GM13977 (cell line): ENCODE measurements at regions not wholly inside any gene's neighbourhood (a gene's known extent, or its start where the extent isn't known, plus 50 kb on each side); places are given as distances from the start of the nearest gene placed in this dataset.

ENCODE experiments used
- DNase-seq: peaks from one replicate; pipeline ENCODE4 v3.0.0; 2012; ENCODE audit warnings: low spot score
- in situ Hi-C: fragments of 300-500 bp; cut with MboI; formaldehyde crosslinking; loops from one replicate; pipeline ENCODE4 v1.12.0; 2022; ENCODE audit warnings: low sequenced_read_pairs, low pct_unique_long_range_greater_than_20kb, mixed read lengths, inconsistent platforms; ENCODE audit not compliant: unreplicated experiment
- TF ChIP-seq, protein P1 (sequence below): IDR thresholded peaks from 2 replicates; pipeline ENCODE4 v1.5.1; 2012; ENCODE audit warnings: mild to moderate bottlenecking, control low read depth; ENCODE audit not compliant: insufficient read depth; ENCODE audit errors: extremely low read depth, missing control alignments

DNA sequence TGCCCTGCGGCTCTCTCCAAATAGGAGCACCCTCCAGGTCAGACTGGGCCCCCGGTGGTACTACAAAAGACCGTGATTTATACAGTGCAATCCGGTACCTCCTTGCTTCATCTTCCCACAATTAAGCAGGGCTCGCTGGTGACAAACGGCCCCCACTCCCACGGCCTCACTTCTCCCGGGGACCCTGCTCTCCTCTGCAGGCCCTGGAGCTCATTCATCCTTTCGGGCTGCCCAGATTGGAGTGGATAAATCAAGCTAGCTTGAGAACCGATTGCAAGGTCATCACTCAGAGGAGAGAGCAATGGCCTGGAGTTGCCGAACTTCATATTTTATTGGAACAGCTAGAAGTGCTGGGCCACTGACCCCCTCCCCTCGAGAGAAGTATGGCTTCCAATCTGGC lies 193.5 kb upstream of the IRX6 start:
- TF ChIP-seq, protein P1, sequence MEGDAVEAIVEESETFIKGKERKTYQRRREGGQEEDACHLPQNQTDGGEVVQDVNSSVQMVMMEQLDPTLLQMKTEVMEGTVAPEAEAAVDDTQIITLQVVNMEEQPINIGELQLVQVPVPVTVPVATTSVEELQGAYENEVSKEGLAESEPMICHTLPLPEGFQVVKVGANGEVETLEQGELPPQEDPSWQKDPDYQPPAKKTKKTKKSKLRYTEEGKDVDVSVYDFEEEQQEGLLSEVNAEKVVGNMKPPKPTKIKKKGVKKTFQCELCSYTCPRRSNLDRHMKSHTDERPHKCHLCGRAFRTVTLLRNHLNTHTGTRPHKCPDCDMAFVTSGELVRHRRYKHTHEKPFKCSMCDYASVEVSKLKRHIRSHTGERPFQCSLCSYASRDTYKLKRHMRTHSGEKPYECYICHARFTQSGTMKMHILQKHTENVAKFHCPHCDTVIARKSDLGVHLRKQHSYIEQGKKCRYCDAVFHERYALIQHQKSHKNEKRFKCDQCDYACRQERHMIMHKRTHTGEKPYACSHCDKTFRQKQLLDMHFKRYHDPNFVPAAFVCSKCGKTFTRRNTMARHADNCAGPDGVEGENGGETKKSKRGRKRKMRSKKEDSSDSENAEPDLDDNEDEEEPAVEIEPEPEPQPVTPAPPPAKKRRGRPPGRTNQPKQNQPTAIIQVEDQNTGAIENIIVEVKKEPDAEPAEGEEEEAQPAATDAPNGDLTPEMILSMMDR: no peak
- in situ Hi-C loops: no loop called here
- no peak for DNase-seq

DNA sequence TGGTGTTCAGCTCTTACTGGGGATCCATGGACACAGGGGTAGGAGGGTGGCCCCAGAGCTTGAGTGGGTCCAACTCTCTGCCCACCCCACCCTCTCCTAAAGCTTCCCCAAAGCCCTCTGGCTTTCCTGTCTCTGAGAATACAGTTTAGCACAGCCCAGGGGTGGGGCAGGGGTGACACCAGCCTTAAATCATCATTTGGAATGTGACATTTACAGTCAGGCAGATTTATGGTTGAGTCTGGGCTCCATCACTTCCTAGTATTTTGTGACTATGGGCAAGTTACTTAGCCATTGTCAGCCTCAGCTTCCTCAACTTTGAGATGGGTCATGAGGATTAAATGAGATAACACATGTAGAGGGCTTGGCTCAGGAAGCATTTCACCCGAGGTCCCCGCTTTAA lies 193.1 kb upstream of the IRX6 start:
- TF ChIP-seq, protein P1: no peak
- in situ Hi-C loops: no loop called here
- no peak for DNase-seq

DNA sequence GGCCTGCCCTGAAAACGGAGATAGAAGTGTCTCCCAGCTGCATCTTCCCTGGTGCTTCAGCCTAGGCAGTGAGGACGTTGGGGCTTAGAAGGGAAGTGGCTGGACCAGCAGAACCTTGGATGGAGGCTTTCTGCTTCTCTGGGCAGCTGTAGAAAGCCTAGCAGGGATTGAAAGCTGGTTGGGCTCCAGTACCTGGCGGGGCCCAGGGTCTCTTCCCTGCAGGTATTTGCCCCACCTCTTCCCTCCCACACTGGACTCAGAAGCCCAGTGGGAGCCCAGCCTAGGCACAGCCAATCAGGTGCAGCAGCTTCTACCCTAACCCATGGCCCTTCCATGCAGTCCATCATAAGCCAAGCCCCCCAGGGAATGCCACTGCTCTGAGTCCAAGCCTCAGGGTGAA lies 190.3 kb upstream of the IRX6 start:
- no peak for DNase-seq
- in situ Hi-C loops: no loop called here
- TF ChIP-seq, protein P1: no peak

DNA sequence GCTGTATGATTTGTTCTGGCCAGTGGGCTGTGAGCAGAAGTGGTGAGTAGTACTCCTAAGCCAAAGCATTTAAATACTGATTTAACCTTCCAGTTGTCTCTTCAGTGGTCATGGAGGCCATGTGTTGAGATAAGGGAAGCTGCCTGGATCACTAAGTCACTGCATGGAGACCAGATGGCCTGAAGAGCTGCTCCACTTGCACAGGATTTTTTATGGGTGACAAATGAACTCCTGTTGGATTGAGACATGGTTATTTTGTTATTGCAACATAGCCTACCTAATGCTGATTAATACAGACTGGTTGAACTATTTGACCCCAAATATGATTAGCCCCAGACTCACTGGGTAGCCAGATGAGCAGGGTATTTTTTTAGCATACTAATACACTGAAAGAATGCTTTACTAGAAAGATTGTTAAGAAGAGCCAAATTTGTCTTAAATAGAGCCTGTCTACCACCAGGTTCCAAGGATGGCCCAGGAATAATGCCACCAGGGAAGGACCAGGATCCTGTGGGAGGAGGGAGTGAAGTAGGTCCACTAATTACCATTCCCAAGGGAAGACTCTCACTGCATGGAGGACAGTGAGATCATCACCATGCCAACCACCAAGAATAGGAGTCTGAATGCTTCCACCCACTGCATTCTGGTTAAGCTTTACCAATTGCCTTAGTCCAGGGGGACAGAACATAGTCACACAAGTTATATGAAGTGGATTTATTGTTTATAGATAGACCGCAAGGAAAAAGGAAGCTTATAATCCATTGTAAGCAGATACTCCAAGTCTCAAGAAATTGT lies 187.4 kb upstream of the IRX6 start:
- TF ChIP-seq, protein P1: no peak
- no peak for DNase-seq
- in situ Hi-C loops: no loop called here

DNA sequence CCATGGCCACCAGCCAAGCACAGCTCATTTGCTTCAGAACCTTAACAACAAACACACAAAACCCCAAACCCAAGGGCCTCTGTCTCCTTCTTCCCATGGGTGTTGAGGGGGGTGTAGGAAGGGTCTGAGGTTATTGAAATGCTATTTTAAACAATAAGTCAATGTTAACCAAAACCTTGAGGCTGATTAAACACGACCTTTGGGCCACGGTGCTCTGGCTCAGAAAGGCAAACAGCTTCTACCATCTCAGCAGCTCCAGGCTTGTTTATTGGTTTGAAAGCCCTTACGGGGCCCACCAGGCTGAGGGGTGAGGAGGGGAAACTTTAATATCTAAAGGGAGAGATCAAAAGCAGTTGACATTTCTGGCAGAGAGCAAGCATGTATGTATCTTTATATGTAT lies 185.7 kb upstream of the IRX6 start:
- DNase-seq: no peak
- in situ Hi-C loops: no loop called here
- TF ChIP-seq, protein P1: no peak

DNA sequence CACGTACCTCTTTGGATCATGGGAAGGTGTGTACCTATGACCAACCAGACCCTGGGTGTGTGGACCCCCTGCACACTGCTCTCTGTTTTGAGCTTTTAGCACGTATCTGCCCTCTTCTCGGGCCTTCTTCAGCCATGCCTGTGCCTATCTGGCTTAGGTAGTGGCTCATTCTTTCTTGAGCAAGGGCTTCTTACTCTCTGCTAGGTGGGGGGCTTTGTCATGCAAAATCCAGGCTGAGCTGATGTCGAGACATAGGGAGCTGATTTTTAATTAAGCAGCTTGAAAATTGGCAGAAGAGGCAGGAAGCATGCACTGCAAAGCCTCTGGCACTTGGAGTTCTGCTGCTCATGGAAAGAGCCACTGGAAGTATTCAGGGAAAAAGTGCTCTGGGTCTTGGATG lies 181.6 kb upstream of the IRX6 start:
- TF ChIP-seq, protein P1: no peak
- in situ Hi-C loops: no loop called here

More for the DNA sequence above, 181.6 kb upstream of the IRX6 start:
- no peak for DNase-seq
